ENCODE measurements at regions not wholly inside any gene's neighbourhood (a gene's known extent, or its start where the extent isn't known, plus 50 kb on each side); places are given as distances from the start of the nearest gene placed in this dataset.

- no peak for DNase-seq
These were observed 456.7 kb downstream of the ZNF608 start for GRCh38 chr5:124289641-124290311.

DNA sequence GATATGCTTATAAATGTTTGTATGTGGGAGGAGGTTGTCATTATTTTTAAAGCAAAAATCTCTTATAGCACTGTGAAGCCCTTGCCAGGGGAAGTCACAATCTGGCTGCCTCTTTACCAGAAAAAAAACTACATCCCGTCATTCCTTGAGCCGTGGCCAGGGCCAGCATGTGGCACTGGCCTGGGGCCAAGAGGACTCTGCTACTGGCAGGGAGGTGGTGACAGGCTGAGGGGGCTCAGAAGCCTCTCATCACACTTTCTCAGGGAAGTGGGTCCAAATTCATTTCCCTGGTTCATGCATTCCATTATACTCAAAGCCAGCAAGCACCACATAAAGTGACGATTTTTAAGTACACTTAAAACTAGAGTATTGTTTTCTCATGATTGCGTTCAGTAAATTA, 457.3 kb downstream of the ZNF608 start:
- peak; percentile 69 for DNase-seq

GRCh38 chr5:124287813-124288212, 458.6 kb downstream of the ZNF608 start:
- no peak for DNase-seq

GRCh38 chr5:124285733-124286132, 460.7 kb downstream of the ZNF608 start:
- no peak for DNase-seq

DNA sequence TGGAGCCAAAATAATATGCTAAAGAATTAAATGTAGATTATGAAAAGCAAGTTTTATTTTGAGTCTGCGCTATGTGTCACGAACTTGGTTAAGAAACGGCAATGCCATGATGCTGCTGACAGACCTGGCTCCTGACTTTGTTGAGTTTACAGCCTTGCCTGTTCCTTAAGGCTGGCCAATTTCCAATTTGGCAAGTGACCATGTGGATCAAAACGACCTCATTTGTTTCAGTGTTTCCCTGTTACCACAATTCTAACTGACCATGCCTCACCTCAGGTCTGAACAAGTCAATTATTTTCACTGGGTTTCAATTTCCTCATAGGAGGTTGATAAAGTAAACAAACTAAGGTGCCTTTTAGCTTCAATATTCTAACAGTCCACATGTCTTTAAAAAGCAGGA, 461.4 kb downstream of the ZNF608 start:
- no peak for DNase-seq

DNA sequence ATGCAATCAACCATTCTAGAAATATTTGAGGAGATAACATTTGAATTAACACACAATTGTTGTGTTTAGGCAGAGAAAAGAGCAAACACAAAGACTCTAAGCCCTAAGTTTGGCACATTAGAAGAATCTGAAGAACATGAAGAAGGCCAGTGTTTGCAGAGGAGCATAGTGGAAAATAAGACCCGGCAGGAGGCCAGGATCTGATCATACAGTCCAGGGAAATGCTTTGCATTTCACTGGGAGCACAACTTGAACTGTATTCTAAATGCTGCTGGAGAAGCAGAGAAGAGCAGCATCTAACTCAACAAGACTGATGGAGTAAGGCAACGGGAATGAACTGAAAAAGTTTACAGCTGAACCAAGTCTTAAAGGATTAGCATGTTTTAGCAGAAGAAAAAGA, 463.4 kb downstream of the ZNF608 start:
- DNase-seq, result no peak

- DNase-seq, result no peak
These were observed 466.4 kb downstream of the ZNF608 start for GRCh38 chr5:124280079-124280478.

DNA sequence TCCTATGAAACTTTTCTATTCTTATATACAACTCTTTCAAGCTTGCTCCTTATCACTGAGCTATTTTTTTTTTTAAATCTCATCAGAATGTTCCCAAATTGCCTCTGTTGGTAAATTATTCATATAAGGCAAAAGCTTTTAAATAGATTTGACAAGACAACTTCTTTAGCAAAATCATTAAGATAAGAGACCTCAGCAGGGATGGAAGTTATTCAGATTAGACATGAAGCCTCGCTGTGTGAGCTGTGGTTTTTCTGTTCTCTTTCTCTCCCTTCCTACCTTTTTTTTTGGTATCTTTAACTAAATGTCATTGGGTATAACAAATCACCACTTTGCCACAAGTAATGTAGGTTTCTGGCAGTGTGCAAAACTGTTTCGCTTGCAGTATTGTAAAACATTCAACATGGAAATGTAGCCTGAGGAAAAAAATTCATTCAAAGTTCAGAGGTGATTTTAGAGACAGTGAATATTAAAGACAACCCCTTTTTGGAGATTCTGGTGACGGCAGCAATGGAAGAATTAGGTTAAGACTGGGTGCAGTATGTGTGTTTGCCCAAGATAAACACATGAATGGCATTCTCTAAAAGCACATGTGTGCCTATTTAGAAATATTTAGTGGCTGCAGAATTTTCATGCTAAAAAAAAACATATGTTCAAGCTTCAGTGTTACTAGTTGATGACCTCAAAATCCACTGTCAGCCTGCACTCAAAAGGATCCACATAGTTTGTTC, 467.1 kb downstream of the ZNF608 start:
- DNase-seq, result no peak

- no peak for DNase-seq
These were observed 467.8 kb downstream of the ZNF608 start for GRCh38 chr5:124278636-124279035.

DNA sequence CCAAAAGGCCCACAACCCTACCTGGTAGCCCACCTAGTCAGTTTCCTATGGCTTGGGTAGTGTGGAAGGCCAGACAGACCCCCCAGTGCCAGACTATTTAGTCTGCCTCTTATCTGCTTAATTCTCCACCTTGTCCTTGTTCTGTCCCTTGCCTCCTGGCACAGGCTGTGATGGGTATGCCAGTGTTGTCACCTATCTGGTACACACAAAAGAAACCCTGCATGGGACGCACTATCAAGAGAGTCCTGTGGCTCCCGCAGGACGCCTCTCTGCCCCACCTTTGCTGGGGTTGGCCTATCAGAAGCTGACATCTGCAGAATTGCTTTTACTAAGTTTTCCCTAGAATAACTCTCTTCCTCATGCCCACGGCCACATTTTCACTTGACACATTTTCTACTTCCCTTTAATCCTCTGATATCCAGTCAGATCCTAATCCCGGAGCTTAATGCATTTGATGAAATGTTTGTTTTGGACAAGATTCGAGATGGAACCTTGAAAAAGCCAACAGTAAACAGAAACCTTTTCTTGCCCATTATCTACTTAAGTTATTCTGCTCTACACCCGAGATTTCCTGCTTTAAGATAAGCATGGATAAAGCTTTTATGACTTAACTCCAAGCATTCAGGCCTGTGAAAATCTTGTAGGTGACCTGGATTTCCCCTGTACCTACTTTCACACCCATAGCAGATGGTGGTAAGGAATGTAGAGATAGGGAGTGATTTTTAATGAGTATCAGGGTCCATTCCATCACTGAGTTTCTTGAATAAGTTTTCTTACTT, 468.5 kb downstream of the ZNF608 start:
- DNase-seq, result no peak

GRCh38 chr5:124276166-124276565, 470.3 kb downstream of the ZNF608 start:
- no peak for DNase-seq

GRCh38 chr5:124274949-124275348, 471.5 kb downstream of the ZNF608 start:
- no peak for DNase-seq

DNA sequence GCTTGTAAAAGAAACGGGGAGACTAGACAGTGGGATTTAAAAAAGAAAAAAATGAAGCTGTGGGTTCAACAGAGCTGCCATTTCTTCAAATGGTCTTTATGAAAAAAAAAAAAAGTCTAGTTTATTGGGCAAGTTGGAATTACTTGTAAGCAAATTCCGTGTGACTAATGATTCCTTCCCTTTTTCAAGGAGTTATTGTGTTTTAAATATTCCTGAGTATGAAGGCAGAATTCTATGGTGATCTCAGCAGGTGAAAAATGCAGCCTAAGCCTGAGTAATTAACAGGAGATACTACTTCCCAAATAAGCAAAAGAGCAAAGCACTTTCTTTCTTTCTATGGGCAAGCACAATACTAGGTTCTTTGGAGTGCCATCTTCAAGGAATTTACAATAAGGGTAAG, 481.9 kb downstream of the ZNF608 start:
- no peak for DNase-seq

- DNase-seq, result no peak
These were observed 482.6 kb downstream of the ZNF608 start for GRCh38 chr5:124263680-124264491.

DNA sequence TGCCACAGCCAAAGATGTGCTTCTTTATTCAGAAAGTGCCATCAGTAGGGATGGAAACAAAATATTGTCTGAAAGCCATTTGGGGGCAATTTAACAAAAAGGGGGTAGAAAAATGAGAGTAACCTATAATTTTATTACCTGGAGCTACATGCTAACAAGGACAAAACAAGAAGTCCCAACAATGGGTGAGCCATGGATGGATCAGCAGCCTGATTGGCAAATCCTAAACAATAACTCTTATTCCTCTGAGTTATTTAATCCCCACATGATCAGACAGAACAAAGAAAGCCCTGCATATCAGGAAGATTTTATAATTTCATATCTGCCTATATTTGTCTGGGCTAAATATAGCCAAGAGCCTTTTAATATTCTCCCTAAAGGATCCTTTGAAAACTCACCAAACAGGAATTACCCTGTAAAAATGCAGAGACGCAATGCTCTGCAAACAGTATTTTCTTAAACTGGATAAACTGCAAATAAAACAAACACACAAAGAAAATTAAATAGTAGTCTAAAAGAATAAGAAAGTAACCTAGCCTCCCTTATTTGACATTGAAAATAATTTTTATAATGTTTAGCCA, 483.4 kb downstream of the ZNF608 start:
- DNase-seq, result no peak

GRCh38 chr5:124262470-124262869, 484.0 kb downstream of the ZNF608 start:
- no peak for DNase-seq

DNA sequence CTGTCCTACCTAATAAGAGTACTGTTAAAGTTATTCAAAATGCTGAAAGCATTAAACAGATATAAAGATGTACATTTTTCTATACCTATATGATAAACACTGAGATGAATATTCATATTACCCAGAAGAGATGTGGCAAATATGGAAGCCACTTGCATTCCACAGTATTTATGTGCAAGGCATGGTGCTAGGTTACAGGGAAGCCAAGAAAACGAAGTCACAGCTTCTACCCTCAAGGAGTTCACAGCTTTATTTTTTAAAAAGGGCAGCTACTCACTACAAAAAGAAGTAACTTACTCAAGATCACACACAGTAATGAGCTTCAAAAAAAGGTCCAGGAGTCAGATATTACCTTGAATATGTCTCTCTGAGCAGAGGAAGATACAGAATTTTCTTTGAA, 484.6 kb downstream of the ZNF608 start:
- DNase-seq, result no peak

DNA sequence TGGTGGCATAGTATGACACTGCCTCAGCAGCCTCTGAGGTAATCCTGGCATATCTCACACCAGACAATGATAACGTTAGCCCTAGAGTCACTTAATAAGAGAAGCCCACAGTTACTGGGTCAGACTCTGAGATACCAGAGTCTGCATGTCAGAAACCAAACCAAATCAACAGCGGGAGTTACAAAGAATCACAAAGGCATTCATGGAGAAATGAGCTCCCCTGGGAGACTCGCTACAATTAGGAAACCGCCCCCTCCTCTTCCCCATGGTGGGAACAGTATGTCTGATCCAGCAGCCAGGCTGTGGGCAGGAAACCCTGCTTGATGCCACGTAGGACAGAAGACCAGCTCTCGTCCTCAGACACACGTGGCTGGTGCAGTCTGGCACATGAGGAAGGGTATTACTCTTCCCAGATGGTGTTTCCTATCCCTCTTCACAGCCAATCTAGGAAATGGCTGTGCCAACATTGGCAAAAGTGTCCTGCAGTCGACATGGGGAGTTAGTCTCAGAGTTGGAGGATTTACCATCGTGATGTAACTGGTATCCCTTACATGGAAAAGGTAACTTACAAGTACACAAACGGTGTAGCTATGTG, 485.4 kb downstream of the ZNF608 start:
- DNase-seq, result no peak

DNA sequence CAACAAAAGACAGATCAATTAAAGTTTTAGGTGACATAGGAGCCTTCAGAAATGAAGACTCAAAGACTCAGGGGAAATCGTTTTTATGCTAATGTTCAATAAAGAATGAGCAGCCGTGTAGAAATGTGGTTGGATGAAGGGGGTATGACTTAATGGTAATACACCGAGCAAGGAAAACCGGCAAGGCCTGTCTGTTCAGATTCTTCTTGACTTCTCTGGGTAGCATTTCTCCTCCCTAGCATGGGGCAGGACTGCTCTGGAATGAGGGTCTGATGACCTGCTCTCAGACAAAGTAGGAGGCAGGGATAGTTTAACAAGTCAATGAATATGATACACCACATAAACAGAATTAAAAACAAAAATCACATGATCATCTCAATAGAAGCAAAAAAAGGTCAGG, 487.4 kb downstream of the ZNF608 start:
- DNase-seq, result no peak

GRCh38 chr5:124257048-124257447, 489.4 kb downstream of the ZNF608 start:
- DNase-seq, result no peak

DNA sequence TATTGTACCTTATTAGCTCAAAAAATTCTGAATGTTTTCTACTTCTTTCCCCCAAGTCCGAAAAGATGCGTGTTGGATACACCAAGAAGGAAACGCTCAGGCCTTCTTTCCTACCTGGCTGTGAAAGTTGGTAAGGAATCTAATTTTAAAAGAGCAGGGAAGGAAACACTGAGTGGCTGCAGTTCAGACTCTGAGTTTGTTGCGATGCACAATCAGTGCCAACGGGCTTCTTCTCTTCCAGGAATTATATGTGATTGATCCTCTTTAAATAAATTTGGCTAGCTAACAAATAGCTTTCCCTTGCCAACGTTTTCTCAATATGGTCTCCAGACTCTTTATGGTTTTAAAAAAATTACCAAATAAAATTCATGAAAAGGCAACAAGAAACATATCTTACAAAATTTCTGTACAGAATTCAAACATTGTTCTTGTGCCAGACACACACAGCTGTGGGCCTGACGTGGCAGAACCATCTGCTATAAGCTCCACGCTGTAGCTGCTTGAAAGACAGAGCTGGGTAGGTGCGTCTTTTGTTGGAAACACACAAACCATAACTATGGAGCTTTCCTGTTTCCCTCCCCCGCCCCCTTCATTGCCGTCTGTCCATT, 493.1 kb downstream of the ZNF608 start:
- DNase-seq, result peak; percentile 72

- no peak for DNase-seq
These were observed 493.7 kb downstream of the ZNF608 start for GRCh38 chr5:124252747-124253146.
